ENCODE measurements at regions not wholly inside any gene's neighbourhood (a gene's known extent, or its start where the extent isn't known, plus 50 kb on each side); places are given as distances from the start of the nearest gene placed in this dataset.

- TF ChIP-seq E2F8 (IDR thresholded peaks at IDR 0.05; ENCODE audit: low read depth, partially characterized antibody) (no peak), SMARCA5 (IDR thresholded peaks at IDR 0.05) (no peak), CREM (IDR thresholded peaks at IDR 0.05; ENCODE audit: low read depth) (no peak)
Measured at GRCh38 chr18:51957001-51957400, 383.0 kb upstream of the DCC start (continued).

- Histone ChIP-seq H3K4me1 (ENCODE audit: control insufficient read depth, insufficient read depth, low read length) (no peaks in the 10 kb centered on the region), H3K27ac (ENCODE audit: control insufficient read depth, insufficient read depth) (no peak overlapping the region), H3K4me2 (ENCODE audit: control insufficient read depth, insufficient read depth) (no peak overlapping the region), H4K20me1 (ENCODE audit: control insufficient read depth, insufficient read depth) (no peaks in the 10 kb centered on the region), H2AFZ (ENCODE audit: control insufficient read depth, low read depth, low read length) (no peak overlapping the region), H3K9me3 (replicated peaks; ENCODE audit: control insufficient read depth, insufficient read depth, low read length) (no peaks in the 10 kb centered on the region), H3K36me3 (ENCODE audit: control insufficient read depth in 2 of 2, insufficient read depth in 2 of 2, low read length in 1 of 2) (no peaks in the 10 kb centered on the region), H3K4me3 (no peak overlapping the region), H3K79me2 (ENCODE audit: control insufficient read depth, insufficient read depth, low read length) (no peaks in the 10 kb centered on the region), H3K9ac (ENCODE audit: control insufficient read depth, insufficient read depth, low read length) (no peak overlapping the region), H3K27me3 (replicated peaks in 1 of 2; ENCODE audit: control insufficient read depth in 2 of 2, insufficient read depth in 2 of 2, low read length in 1 of 2) (no peaks in the 10 kb centered on the region)
- ChIA-PET POLR2A (no interaction called here), RAD21 (ENCODE audit: unreplicated experiment) (no interaction called here), SMC1A (ENCODE audit: uncharacterized antibody, unreplicated experiment) (interaction anchor here (0.5 to 1.6 kb wide), 3 partner anchors 8 to 260 kb away, joined by 3 to 5 read pairs (median 3); no protein-coding TSS in a partner anchor), CTCF (no interaction called here)
- FAIRE-seq (no peak), ATAC-seq (no peak), DNase-seq (ENCODE audit: low read depth, low spot score) (no peak)
- 21% methylated on average over 3 of the region's 3 CpGs for WGBS (ENCODE audit: insufficient coverage, insufficient replicate concordance, low lambda C conversion rate, missing lambda C conversion rate)
- intact Hi-C loops (cut with micrococcal nuclease; ENCODE audit: unreplicated experiment), result no loop called here
- in situ Hi-C loops (cut with MboI), result no loop called here
- no TSS peak for BruUV-seq (replicated peaks)
- no peak for TF ChIP-seq ZNF217 (IDR thresholded peaks at IDR 0.05)
- no peak for TF ChIP-seq SMC3 (IDR thresholded peaks at IDR 0.05; ENCODE audit: borderline replicate concordance, low read length)
- no peak for TF ChIP-seq CHD2 (IDR thresholded peaks at IDR 0.05; ENCODE audit: borderline replicate concordance, low read depth, low read length)
- no peak for TF ChIP-seq ATF3 (IDR thresholded peaks at IDR 0.05; ENCODE audit: borderline replicate concordance, extremely low read depth, low read depth, low read length)
- TF ChIP-seq MEF2B (IDR thresholded peaks at IDR 0.05; ENCODE audit: partially characterized antibody, poor library complexity, severe bottlenecking), result no peak
- TF ChIP-seq KAT2A (conservative IDR thresholded peaks at IDR 0.05; ENCODE audit: control insufficient read depth, low read depth, low read length), result no peak
- no peak for TF ChIP-seq ZZZ3 (IDR thresholded peaks at IDR 0.05; ENCODE audit: control insufficient read depth, insufficient read length, low read depth)
- no peak for TF ChIP-seq CHD4 (IDR thresholded peaks at IDR 0.05)
- TF ChIP-seq PAX5 (IDR thresholded peaks at IDR 0.05; ENCODE audit: borderline replicate concordance, low read depth, low read length), result no peak
- no peak for TF ChIP-seq FOS (IDR thresholded peaks at IDR 0.05; ENCODE audit: borderline replicate concordance, extremely low read depth, insufficient read length)
- TF ChIP-seq RELB (IDR thresholded peaks at IDR 0.05; ENCODE audit: low read depth), result no peak
- TF ChIP-seq NRF1 (conservative IDR thresholded peaks at IDR 0.05; ENCODE audit: low read depth, low read length), result no peak
- TF ChIP-seq MYB (IDR thresholded peaks at IDR 0.05; ENCODE audit: borderline replicate concordance, low read depth, low read length), result no peak
- no peak for TF ChIP-seq HSF1 (IDR thresholded peaks at IDR 0.05; ENCODE audit: low read depth, low read length)
- no peak for TF ChIP-seq ZNF274 (IDR thresholded peaks at IDR 0.05; ENCODE audit: insufficient read depth, insufficient read length)
Measured at GRCh38 chr18:51980101-51980500, 359.9 kb upstream of the DCC start.

Measured in GM12878 (cell line).